Endothelial cell of umbilical vein (primary cell): ENCODE measurements at regions not wholly inside any gene's neighbourhood (a gene's known extent, or its start where the extent isn't known, plus 50 kb on each side); places are given as distances from the start of the nearest gene placed in this dataset.

Experiments
- POLR2AphosphoS5 ChIP-seq: IDR thresholded peaks from 2 replicates; pipeline ENCODE4 v1.6.1; 2012; ENCODE audit warnings: low read depth, mild to moderate bottlenecking, control low read depth, low read length, moderate library complexity; ENCODE audit not compliant: insufficient read depth
- TF ChIP-seq, protein P1 (sequence below): IDR thresholded peaks from 2 replicates; pipeline ENCODE4 v1.6.1; 2011; ENCODE audit not compliant: insufficient read depth, insufficient read length
- TF ChIP-seq, protein P2 (sequence below), 2 donors: IDR thresholded peaks; 1 replicate in 1 of 2; 2 replicates in 1 of 2; pipeline ENCODE4 v1.5.1; 2011; ENCODE audit warnings: low read length in 2 of 2, mild to moderate bottlenecking in 2 of 2, moderate library complexity in 2 of 2, control low read depth in 1 of 2, inconsistent platforms in 1 of 2, low read depth in 1 of 2; ENCODE audit not compliant: insufficient read depth in 1 of 2; ENCODE audit errors: extremely low read depth in 1 of 2

DNA sequence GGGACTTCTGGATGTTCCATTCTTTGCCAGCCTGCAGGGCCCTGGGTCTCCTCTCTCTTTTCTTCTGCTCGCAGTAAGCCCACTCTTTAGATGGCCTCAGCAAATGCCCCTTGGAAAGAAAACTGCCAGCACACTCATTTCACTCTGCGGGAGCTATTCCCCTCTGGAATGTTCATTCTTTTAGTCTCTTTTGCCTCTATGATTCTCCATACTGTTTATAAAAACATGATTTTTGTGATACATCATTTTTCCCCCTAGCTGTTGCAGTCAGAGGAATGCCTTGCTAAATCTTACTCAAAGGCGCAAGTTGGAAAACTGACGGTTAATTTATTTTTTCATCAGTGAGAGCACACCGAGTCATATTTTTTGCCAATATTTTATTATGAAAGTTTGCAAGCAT, 184.9 kb downstream of the SNX19 start:
- no peak for TF ChIP-seq POLR2AphosphoS5
- TF ChIP-seq, protein P1, sequence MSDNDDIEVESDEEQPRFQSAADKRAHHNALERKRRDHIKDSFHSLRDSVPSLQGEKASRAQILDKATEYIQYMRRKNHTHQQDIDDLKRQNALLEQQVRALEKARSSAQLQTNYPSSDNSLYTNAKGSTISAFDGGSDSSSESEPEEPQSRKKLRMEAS = no peak
- TF ChIP-seq, protein P2, sequence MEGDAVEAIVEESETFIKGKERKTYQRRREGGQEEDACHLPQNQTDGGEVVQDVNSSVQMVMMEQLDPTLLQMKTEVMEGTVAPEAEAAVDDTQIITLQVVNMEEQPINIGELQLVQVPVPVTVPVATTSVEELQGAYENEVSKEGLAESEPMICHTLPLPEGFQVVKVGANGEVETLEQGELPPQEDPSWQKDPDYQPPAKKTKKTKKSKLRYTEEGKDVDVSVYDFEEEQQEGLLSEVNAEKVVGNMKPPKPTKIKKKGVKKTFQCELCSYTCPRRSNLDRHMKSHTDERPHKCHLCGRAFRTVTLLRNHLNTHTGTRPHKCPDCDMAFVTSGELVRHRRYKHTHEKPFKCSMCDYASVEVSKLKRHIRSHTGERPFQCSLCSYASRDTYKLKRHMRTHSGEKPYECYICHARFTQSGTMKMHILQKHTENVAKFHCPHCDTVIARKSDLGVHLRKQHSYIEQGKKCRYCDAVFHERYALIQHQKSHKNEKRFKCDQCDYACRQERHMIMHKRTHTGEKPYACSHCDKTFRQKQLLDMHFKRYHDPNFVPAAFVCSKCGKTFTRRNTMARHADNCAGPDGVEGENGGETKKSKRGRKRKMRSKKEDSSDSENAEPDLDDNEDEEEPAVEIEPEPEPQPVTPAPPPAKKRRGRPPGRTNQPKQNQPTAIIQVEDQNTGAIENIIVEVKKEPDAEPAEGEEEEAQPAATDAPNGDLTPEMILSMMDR (IDR thresholded peaks at IDR 0.05; ENCODE audit: extremely low read depth in 1 of 2, insufficient read depth in 1 of 2, low read depth in 1 of 2, low read length in 2 of 2) = no peak
